Suprapubic skin (tissue), 4 donors: ENCODE measurements at regions not wholly inside any gene's neighbourhood (a gene's known extent, or its start where the extent isn't known, plus 50 kb on each side); places are given as distances from the start of the nearest gene placed in this dataset.

ENCODE experiments used
- DNase-seq, 2 donors: peaks; one replicate each; pipeline ENCODE4 v3.0.0-alpha.2; 2019; ENCODE audit warnings: low spot score in 2 of 2
- H3K27ac ChIP-seq: fragments of 200-600 bp; sonication (generic); one replicate; pipeline ENCODE4 v1.5.1; 2019
- H3K27me3 ChIP-seq: fragments of 200-600 bp; sonication (generic); one replicate; pipeline ENCODE4 v1.5.1; 2019
- H3K36me3 ChIP-seq: fragments of 200-600 bp; sonication (generic); one replicate; pipeline ENCODE4 v1.5.1; 2019
- H3K4me1 ChIP-seq: fragments of 200-600 bp; sonication (generic); one replicate; pipeline ENCODE4 v1.5.1; 2019
- H3K4me3 ChIP-seq: fragments of 200-600 bp; sonication (generic); one replicate; pipeline ENCODE4 v1.5.1; 2019; ENCODE audit warnings: mild to moderate bottlenecking
- H3K9me3 ChIP-seq: fragments of 200-600 bp; sonication (generic); one replicate; pipeline ENCODE4 v1.5.1; 2019
- CTCF ChIP-seq, 2 donors: fragments of 200-600 bp in 1 of 2; fragments of 450-650 bp in 1 of 2; sonication (generic) in 1 of 2; IDR thresholded peaks; one replicate each; pipeline ENCODE4 v1.5.1; 2016 to 2019; ENCODE audit warnings: antibody characterized with exemption in 2 of 2, mild to moderate bottlenecking in 1 of 2, moderate library complexity in 1 of 2
- EP300 ChIP-seq: sonication (generic); formaldehyde crosslinking; IDR thresholded peaks from one replicate; pipeline ENCODE4 v1.6.1; 2017; ENCODE audit warnings: antibody characterized with exemption
- POLR2A ChIP-seq, 2 donors: fragments of 450-650 bp; IDR thresholded peaks; one replicate each; pipeline ENCODE4 v1.6.1; 2017; ENCODE audit warnings: antibody characterized with exemption in 2 of 2, mild to moderate bottlenecking in 2 of 2, moderate library complexity in 2 of 2
- POLR2AphosphoS5 ChIP-seq, 3 donors: sonication (generic); formaldehyde crosslinking; IDR thresholded peaks; one replicate each; pipeline ENCODE4 v1.6.1; 2017; ENCODE audit warnings: antibody characterized with exemption in 3 of 3
- WGBS: methylation state at CpG from one replicate; pipeline ENCODE4 v1.1.5; 2018; 5-methylcytosine and 5-hydroxymethylcytosine counted together

DNA sequence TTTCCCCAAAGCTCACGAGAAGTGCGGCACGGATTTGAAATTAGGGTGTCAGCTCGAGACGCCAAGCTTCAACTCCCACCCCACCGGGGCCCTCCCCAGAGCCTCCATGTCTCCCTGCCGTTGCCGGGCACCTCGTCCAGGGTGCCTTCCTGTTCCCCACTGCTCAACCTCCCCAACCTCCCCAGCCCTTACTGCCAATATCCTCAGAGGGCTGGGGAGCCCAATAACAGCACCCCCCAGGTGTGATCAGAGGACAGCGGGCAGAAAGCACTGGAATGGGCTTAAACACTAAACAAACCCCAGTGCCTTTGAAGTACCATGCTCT is 1336.4 kb downstream of the TBC1D22A start:
- no peak overlapping the region for H3K4me3 ChIP-seq
- no peaks in the 10 kb centered on the region for H3K36me3 ChIP-seq
- TF ChIP-seq POLR2A (IDR thresholded peaks at IDR 0.05) (no peak), CTCF (IDR thresholded peaks at IDR 0.05) (no peak), POLR2AphosphoS5 (IDR thresholded peaks at IDR 0.05) (no peak), EP300 (no peak)
- 83% methylated on average over 9 of the region's 10 CpGs for WGBS
- H3K27ac ChIP-seq, result no peak overlapping the region
- DNase-seq, result peak; percentile 35 to 43
- H3K9me3 ChIP-seq, result no peaks in the 10 kb centered on the region
- H3K27me3 ChIP-seq, result peaks cover 22% of the 10 kb centered on the region
- H3K4me1 ChIP-seq, result no peaks in the 10 kb centered on the region

DNA sequence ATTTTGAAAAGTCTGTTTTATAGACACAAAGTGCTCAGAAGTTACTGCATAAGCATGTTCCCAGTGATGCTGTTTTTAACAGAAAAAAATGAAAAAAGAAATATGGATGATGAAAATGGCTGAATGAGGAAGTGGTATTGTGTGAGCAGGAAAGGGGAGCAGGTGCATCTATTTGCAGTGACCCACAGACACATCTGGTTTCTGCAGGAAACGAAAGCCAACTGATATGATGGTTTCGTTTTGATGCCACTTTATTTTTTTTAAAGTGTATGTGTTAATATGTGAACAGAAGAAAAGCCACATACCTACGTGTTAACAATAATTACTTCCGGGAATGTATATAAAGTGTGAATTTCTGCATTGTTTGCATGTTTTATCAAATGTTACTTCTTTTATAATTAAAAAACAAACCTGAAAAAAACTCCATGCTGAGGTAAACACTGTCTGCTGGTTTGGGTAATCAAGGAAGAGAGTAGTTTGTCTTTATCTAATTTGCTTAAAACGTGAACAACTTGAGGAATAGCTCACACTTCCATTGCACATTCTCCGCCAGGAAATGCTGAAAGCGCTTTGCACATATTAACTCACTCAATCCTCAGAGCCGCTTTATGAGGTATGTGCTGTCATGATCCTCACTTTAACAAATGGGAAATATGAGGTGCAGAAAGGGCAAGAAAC is 1335.9 kb downstream of the TBC1D22A start:
- Histone ChIP-seq H3K36me3 (no peaks in the 10 kb centered on the region), H3K27me3 (peaks cover 19% of the 10 kb centered on the region), H3K4me3 (no peak overlapping the region), H3K9me3 (no peaks in the 10 kb centered on the region), H3K27ac (no peak overlapping the region), H3K4me1 (no peaks in the 10 kb centered on the region)
- TF ChIP-seq POLR2A (IDR thresholded peaks at IDR 0.05), result no peak
- 74% methylated on average over 8 of the region's 8 CpGs for whole genome bisulfite sequencing
- no peak for DNase-seq

GRCh38 chr22:48097723-48098122 is 1335.3 kb downstream of the TBC1D22A start:
- Histone ChIP-seq H3K9me3 (no peaks in the 10 kb centered on the region), H3K4me1 (no peaks in the 10 kb centered on the region), H3K4me3 (no peak overlapping the region), H3K36me3 (no peaks in the 10 kb centered on the region), H3K27me3 (peaks cover 18% of the 10 kb centered on the region), H3K27ac (no peak overlapping the region)
- 65% methylated on average over 7 of the region's 7 CpGs for WGBS
- TF ChIP-seq EP300 (no peak), POLR2AphosphoS5 (IDR thresholded peaks at IDR 0.05) (no peak), POLR2A (IDR thresholded peaks at IDR 0.05) (no peak), CTCF (IDR thresholded peaks at IDR 0.05) (no peak)
- peak; percentile 16 to 18 for DNase-seq

DNA sequence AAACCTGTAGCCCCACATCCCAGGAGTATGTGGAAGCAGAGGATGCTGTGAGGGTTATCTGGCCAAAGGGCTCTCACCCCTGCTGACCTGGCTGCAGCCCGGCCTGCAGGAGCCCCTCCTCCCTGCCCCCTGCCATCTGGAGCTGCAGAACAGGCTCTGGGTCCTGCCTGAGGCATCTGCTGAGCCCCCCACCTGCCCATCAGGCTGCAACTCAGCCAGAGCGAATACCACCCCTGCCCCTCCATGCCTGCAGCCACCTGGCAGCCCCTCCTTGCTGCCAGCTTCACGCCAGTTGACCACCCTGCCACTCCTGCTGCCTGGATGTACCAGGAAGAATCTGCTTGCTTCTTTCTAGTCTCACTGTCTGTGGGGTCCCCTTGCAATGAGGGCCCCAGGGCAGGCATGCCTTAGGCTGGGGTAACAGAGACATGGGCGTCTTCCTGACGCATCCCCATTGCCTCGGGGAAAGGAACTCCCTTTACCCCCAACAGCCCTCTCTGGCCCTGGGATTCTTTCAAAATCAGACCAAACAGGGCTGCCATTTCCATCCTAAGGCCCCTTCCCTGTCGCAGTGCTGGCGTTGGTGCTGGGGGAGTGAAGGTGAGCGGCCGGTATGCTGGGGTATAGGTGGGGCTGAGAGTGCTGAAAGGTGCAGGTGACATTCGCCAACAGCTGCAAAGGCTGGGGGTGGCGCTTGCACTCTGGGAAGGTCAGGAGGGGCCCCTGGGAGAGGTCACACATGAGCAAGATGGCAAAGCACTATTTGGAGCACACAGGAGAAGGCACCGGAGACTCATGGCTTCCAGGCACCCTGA is 1334.6 kb downstream of the TBC1D22A start:
- H3K27me3 ChIP-seq, result peaks cover 18% of the 10 kb centered on the region
- H3K9me3 ChIP-seq, result no peaks in the 10 kb centered on the region
- H3K4me1 ChIP-seq, result no peaks in the 10 kb centered on the region
- H3K27ac ChIP-seq, result no peak overlapping the region
- H3K4me3 ChIP-seq, result no peak overlapping the region
- WGBS, result 64% methylated on average over 11 of the region's 13 CpGs
- no peaks in the 10 kb centered on the region for H3K36me3 ChIP-seq
- TF ChIP-seq POLR2AphosphoS5 (IDR thresholded peaks at IDR 0.05) (no peak), POLR2A (IDR thresholded peaks at IDR 0.05) (no peak), CTCF (IDR thresholded peaks at IDR 0.05) (no peak), EP300 (no peak)
- peak; percentile 50 to 57 for DNase-seq

DNA sequence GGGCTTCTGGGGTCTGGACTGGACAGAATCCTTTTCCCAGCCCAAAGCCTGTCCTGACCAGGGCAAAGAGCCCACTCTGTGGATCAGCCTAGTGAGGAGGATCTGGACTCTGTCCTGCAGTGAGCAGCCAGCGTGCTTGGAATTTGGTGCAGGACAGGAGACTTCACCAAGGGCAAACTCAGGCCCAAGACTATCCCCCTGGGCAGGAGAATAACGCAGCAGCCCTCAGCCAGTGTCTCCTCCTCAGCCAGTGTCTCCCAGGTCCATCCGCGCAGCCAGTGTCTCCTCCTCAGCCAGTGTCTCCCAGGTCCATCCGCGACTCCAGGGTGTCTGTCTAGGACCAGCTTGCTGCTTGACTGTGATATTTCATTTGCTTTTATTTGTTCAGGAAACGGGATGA is 1334.0 kb downstream of the TBC1D22A start:
- TF ChIP-seq EP300 (no peak), CTCF (IDR thresholded peaks at IDR 0.05) (no peak), POLR2A (IDR thresholded peaks at IDR 0.05) (no peak), POLR2AphosphoS5 (IDR thresholded peaks at IDR 0.05) (no peak)
- H3K27me3 ChIP-seq, result peaks cover 18% of the 10 kb centered on the region
- peak; percentile 27 to 64 for DNase-seq

More for the DNA sequence above, 1334.0 kb downstream of the TBC1D22A start:
- no peaks in the 10 kb centered on the region for H3K36me3 ChIP-seq
- H3K4me3 ChIP-seq, result no peak overlapping the region
- 17% methylated on average over 1 of the region's 7 CpGs for WGBS
- no peak overlapping the region for H3K27ac ChIP-seq
- no peaks in the 10 kb centered on the region for H3K4me1 ChIP-seq
- no peaks in the 10 kb centered on the region for H3K9me3 ChIP-seq
